G401.6 (cell line): ENCODE measurements at regions not wholly inside any gene's neighbourhood (a gene's known extent, or its start where the extent isn't known, plus 50 kb on each side); places are given as distances from the start of the nearest gene placed in this dataset.
"Not testable (repeated sequence)": the region's sequence is repeated elsewhere in the genome, so short reads cannot be mapped to it uniquely, and the experiment has no call there.

Source experiments
- FAIRE-seq: peaks from 2 replicates; lab custom pipeline; 2012; peaks lifted over from hg19 to GRCh38; lab: Jason Lieb, UNC

GRCh38 chrX:130467936-130468335, 66.1 kb downstream of the RBMX2 start:
- FAIRE-seq = no peak

GRCh38 chrX:130468395-130468923, 66.7 kb downstream of the RBMX2 start:
- FAIRE-seq = no peak

DNA sequence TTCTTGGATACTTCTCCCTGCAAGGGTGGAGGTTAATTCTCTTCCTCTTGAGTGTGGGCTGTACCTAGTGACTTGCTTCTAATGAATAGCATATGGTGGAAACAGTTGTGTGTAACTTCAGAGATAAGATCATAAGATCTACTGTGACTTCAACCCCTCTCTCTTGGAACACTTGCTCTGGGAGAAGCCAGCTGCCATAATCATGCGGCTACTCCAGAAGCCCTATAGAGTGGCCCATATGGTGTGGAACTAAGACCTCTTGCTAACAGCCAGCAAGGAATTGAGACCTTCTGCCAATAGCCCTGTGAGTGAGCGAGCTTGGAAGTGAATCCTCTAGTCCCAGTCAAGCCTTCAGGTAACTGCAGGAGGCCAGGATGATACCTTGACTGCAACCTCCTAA, 81.1 kb downstream of the RBMX2 start:
- no peak for FAIRE-seq

- no peak for FAIRE-seq
Observed at GRCh38 chrX:130485870-130486269, 84.1 kb downstream of the RBMX2 start.

- not testable (repeated sequence) for FAIRE-seq
Observed at GRCh38 chrX:130495502-130495901, 93.7 kb downstream of the RBMX2 start.

GRCh38 chrX:130497531-130497930, 95.7 kb downstream of the RBMX2 start:
- no peak for FAIRE-seq

DNA sequence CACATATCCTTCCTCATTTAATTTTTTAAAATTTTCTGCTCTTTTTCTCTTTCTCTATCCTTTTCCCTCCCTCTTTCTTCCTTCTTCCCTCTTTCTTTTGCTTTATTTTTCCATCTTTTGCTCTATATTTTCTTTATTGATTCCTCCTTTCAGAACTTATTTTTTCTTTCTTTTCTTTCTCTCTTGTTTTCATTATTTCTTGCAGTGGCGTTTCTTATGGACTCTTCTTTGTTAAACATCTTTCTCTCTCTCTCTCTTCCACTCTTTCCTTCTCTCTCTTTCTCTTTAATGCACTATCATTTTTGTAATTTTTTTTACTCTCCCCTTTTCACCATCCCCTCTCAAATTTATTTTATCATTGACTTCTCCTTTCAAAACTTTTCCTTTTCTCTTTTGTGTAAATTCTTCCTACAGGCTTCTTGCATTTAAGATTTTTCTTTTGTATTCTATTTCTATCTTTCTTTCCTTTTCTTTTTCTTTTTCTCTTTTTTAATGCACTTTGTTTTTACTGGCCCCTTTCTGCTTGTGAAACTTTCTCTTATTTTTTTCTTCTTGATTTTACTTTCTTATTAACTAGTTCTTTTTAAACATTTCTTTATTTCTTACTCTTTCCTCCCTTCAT, 97.0 kb downstream of the RBMX2 start:
- no peak for FAIRE-seq

DNA sequence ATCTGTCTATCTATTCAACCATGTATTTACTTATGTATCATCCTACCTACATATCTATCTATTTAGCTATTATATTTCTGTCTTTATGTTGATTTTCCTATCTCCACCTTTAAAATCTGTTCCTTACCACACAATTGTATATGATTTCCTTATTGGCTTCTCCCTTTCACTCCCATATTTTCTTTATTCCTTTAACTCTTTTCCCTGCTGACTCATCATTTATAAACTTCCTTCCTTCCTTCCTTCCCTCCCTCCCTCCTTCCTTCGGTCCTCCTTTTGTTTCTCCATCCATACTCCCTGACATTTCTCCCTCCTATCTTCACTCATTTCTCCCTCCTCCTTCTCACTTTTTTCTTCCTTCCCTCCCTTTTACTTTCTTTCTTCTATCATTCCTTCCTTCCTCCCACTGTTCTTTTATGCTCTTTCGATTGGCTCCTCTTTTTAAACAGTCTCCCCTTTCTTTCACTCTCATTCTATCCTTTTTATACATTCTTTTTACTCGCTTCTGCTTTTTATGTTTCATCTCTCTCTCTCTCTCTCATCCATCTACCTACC, 100.3 kb downstream of the RBMX2 start:
- no peak for FAIRE-seq

- no peak for FAIRE-seq
Observed at GRCh38 chrX:130504019-130504418, 102.2 kb downstream of the RBMX2 start.

DNA sequence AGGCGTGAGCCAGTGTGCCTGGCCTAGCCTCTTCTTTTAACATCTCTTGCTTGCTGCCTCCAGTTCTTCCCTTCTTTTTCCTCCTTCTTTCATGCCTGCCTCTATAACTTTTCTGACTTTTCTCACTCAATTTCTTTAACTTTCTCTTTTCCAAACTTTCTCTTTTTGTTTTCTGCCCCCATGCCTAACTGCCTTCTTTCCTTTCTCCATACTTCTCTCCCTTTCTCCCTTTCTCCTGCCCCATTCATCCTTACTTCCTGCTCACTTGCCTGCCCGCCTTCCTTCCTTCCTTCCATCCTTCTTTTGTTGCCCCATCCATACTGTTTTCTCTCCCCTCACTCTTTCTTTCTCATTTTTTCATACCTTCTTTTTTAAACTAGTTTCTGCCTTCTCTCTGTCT, 105.2 kb downstream of the RBMX2 start:
- no peak for FAIRE-seq

DNA sequence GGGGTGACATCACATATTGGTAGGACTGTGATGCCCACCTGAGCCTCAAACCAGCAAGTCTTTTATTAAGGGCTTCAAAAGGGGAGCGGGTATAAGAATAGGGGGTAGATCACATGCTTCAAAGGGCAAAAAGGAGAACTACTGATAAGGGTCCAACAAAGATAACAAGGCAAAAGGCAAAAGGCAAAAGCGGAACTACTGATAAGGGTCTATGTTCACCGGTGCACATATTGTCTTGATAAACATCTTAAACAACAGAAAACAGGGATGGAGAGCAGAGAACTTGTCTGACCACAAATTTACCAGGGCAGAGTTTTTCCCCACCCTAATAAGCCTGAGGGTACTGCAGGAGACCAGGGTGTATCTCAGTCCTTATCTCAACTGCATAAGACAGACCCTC, 110.7 kb downstream of the RBMX2 start:
- FAIRE-seq = not testable (repeated sequence)

DNA sequence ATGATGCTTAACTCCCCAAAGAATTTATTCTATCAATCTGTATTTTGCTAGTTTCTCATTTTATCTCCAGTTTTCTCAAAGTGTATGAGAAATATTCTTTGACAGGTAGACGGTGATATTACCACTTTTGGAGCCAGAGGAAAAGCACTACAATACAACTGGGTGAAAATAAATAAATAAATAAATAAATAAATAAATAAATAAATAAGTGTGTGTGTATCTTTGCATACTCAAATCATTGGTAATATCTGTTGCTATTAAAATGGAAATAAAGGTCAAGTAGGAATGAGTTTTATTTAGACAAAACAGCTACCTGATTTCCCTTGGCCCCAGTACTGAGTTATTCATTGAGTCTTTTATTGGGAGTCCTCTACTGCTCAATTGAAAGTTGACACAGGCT, 114.3 kb downstream of the RBMX2 start:
- no peak for FAIRE-seq

- no peak for FAIRE-seq
Observed at GRCh38 chrX:130523460-130524394, 121.9 kb downstream of the RBMX2 start.

GRCh38 chrX:130524476-130525194, 122.8 kb downstream of the RBMX2 start:
- FAIRE-seq = no peak

GRCh38 chrX:130529531-130529930, 127.7 kb downstream of the RBMX2 start:
- no peak for FAIRE-seq

GRCh38 chrX:130531066-130531465, 129.3 kb downstream of the RBMX2 start:
- no peak for FAIRE-seq

DNA sequence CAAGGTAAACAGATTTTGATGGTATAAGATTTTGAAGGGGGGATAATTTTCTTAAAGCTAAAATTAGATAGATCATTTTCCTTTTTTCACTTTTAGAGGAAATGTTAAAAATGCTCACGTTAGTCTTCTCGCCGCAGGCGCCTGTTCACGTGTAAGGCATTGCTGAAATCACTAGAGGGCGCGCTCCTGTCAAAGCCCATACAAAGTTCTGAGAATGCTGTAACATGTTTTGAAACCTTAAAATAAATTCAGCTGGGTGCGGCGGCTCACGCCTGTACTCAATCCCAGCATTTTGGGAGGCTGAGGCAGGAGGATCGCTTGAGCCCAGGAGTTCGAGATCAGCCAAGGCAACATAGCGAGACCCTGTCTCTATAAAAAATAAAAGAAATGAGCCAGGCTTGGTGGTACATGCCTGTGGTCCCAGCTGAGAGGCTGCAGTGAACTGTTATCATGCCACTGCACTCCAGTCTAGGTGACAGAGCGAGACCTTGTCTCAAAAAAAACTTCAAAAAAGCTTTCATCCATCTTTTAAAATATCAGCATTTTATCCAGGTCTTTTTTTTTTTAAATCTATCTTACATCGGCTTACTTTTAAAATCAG, 138.0 kb downstream of the RBMX2 start:
- FAIRE-seq = peak; percentile 76

DNA sequence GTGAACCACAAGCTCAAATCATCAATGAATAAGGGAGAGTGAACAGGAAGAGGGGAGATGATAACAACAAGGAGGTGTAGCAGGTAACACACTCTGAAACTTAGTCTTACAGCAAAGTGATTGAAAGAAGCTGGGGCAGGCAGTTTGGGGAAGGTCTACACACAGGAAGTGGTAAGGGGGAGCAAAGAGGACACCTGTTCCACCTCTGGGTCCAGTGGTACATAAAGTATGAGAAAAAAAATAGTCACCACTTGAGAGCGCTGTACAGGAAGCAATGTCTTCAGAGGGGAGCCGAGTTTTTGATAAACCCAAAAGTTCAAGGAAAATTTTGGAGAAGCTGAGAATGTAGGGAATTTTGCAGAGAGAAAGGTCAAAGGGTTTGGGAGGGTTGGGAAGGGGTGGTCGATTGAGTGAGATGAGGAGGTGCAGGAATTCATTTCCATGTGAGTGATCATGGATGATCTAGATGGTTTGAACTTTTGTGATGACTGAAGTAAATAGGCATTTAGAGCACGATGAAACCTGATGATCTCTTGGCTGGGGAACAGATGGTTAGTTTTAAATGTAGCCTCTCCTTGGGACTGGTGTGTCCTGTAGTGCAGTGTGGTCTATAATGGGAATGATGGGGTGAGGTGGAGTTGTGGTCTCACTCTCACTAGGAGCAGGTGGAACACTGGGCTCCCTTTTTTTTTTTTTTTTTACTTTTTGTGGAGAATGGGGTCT, 142.0 kb downstream of the RBMX2 start:
- FAIRE-seq = no peak

- no peak for FAIRE-seq
Observed at GRCh38 chrX:130545796-130546195, 144.0 kb downstream of the RBMX2 start.

DNA sequence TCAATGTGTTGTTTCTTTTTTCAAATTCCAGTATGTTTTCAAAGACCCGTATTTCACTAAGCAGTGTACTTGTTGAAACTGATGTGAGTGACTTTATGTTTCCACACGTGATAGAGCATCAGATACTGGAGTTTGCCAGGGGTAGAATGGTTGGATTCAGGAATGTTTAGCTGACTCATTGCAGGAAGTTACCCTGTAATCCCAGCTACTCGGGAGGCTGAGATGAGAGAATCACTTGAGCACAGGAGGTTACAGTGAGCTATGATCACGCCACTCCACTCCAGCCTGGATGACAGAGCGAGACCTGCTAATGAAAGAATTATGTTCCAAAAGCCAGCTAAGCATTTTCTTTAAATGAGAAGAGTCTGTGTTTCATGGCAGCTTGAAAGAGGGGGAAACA, 147.6 kb downstream of the RBMX2 start:
- not testable (repeated sequence) for FAIRE-seq

DNA sequence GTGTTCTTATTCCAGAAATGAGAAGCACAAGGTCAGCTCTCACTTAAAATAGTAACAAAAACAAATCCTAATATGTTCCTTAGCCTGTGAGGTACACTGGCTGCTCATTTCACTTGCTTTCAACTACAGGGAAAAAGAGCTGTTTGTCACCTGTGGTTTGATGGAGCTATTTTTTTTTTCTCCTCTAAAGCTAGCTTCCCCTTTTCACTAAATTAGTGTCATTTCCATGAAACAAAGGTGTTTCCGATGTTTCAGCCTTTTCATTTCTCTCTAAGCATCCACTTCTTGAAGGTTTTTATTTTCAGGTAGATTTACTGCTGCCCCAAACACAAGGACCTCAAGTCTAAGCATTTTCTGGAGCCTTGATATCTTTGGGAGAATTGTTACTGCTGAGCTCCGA, 148.6 kb downstream of the RBMX2 start:
- FAIRE-seq = no peak
